ENCODE measurements at regions not wholly inside any gene's neighbourhood (a gene's known extent, or its start where the extent isn't known, plus 50 kb on each side); places are given as distances from the start of the nearest gene placed in this dataset.

GRCh38 chrX:10755439-10756334 lies 135.3 kb upstream of the MID1 start:
- Histone ChIP-seq H3K9me3 (no peaks in the 10 kb centered on the region), H3K4me1 (peaks cover 35% of the 10 kb centered on the region), H3K4me2 (peak overlapping the region; percentile 74), H3K4me3 (peak overlapping the region; percentile 9; the same call in 1 of the 3 replicates), H3K27ac (peak overlapping the region; percentile 56 to 74)
- 25% methylated on average over 9 of the region's 9 CpGs for WGBS (ENCODE audit: missing lambda C conversion rate)
- ATAC-seq (peak; percentile 66 to 90; a peak in 5 of 6 replicates), DNase-seq (ENCODE audit: low read depth in 1 of 2, low spot score in 1 of 2) (peak; percentile 39 to 45), FAIRE-seq (peak; percentile 99)
- POLR2A ChIA-PET, result no interaction called here
- no peak for TF ChIP-seq MYC (IDR thresholded peaks at IDR 0.05; ENCODE audit: borderline replicate concordance, low read length)
- peak; percentile 39; the same call in 1 of the 2 replicates for TF ChIP-seq GATA3 (IDR thresholded peaks at IDR 0.05; ENCODE audit: borderline replicate concordance)
- 0 out of 2 replicates have a peak, but pooled peaks have one; percentile 16 for TF ChIP-seq MAX (IDR thresholded peaks at IDR 0.05)
- no peak for TF ChIP-seq FOSL2 (IDR thresholded peaks at IDR 0.05)
- no peak for TF ChIP-seq FOSL2 (CRISPR knock-in tag; IDR thresholded peaks at IDR 0.05)
- TF ChIP-seq USF2 (IDR thresholded peaks at IDR 0.05), result no peak
- TF ChIP-seq POLR2A (IDR thresholded peaks at IDR 0.05; ENCODE audit: low read length), result no peak
- CTCF ChIA-PET, result interaction anchor here (0.6 to 2.5 kb wide), 5 partner anchors 9 to 566 kb away, joined by 3 to 11 read pairs (median 4); no protein-coding TSS in a partner anchor

GRCh38 chrX:10756441-10756840 lies 136.1 kb upstream of the MID1 start:
- DNase-seq (ENCODE audit: low read depth in 1 of 2, low spot score in 1 of 2) (peak; percentile 56 to 76), FAIRE-seq (peak; percentile 46), ATAC-seq (peak; percentile 93 to 94)
- Histone ChIP-seq H3K27ac (peak overlapping the region; percentile 56 to 74; a peak in 4 of 6 replicates), H3K4me1 (peaks cover 35% of the 10 kb centered on the region), H3K4me3 (no peak overlapping the region), H3K4me2 (peak overlapping the region; percentile 74), H3K9me3 (no peaks in the 10 kb centered on the region)
- TF ChIP-seq GATA3 (IDR thresholded peaks at IDR 0.05; ENCODE audit: borderline replicate concordance) (peak; percentile 27; the same call in 1 of the 2 replicates), JUN (IDR thresholded peaks at IDR 0.05) (no peak), CHD2 (IDR thresholded peaks at IDR 0.05; ENCODE audit: low read length, partially characterized antibody) (no peak)
- ChIA-PET POLR2A (no interaction called here), CTCF (interaction anchor here (0.6 to 2.5 kb wide), 6 partner anchors 9 to 567 kb away, joined by 3 to 11 read pairs (median 4); no protein-coding TSS in a partner anchor)
- WGBS (ENCODE audit: missing lambda C conversion rate), result 0% methylated on average over 3 of the region's 3 CpGs

GRCh38 chrX:10759141-10759799 lies 138.9 kb upstream of the MID1 start:
- POLR2A ChIA-PET, result no interaction called here
- Histone ChIP-seq H3K9me3 (no peaks in the 10 kb centered on the region), H3K27ac (peak overlapping the region in 1 of 2 experiments; percentile 26; a peak in 1 of 6 replicates), H3K4me1 (peaks cover 31% of the 10 kb centered on the region), H3K4me2 (no peak overlapping the region), H3K4me3 (no peak overlapping the region)
- ATAC-seq (no peak), FAIRE-seq (no peak), DNase-seq (ENCODE audit: low read depth in 1 of 2, low spot score in 1 of 2) (no peak)
- 87% methylated on average over 10 of the region's 10 CpGs for WGBS (ENCODE audit: missing lambda C conversion rate)
- TF ChIP-seq ZFP36 (IDR thresholded peaks at IDR 0.05; ENCODE audit: borderline replicate concordance, partially characterized antibody) (no peak), MAZ (IDR thresholded peaks at IDR 0.05; ENCODE audit: borderline replicate concordance, low read depth, low read length) (no peak), GATA3 (IDR thresholded peaks at IDR 0.05; ENCODE audit: borderline replicate concordance) (no peak), POLR2A (IDR thresholded peaks at IDR 0.05; ENCODE audit: low read length) (no peak), HOXB13 (CRISPR knock-in tag; IDR thresholded peaks at IDR 0.05; ENCODE audit: low read depth) (no peak), HOXB5 (CRISPR knock-in tag; IDR thresholded peaks at IDR 0.05) (no peak), SREBF2 (IDR thresholded peaks at IDR 0.05) (no peak)
- CTCF ChIA-PET, result no interaction called here

- DNase-seq (ENCODE audit: low read depth in 1 of 2, low spot score in 1 of 2), result no peak
- peaks cover 9% of the 10 kb centered on the region for H3K4me1 ChIP-seq
- H3K4me2 ChIP-seq, result no peak overlapping the region
- no peaks in the 10 kb centered on the region for H3K9me3 ChIP-seq
- no peak overlapping the region for H3K4me3 ChIP-seq
- ChIA-PET POLR2A (no interaction called here), CTCF (interaction anchor here (0.9 to 1.2 kb wide), 2 partner anchors 7 to 39 kb away, joined by 4 to 5 read pairs; no protein-coding TSS in a partner anchor)
- no peak for FAIRE-seq
- no peak for ATAC-seq
- 84% methylated on average over 1 of the region's 1 CpG for WGBS (ENCODE audit: missing lambda C conversion rate)
- peak overlapping the region; percentile 37 to 65; a peak in 3 of 6 replicates for H3K27ac ChIP-seq
- TF ChIP-seq GATA3 (IDR thresholded peaks at IDR 0.05; ENCODE audit: borderline replicate concordance), result no peak
- TF ChIP-seq FOSB (CRISPR knock-in tag; IDR thresholded peaks at IDR 0.05), result no peak
- TF ChIP-seq SMC3 (IDR thresholded peaks at IDR 0.05), result no peak
- no peak for TF ChIP-seq ESRRA (IDR thresholded peaks at IDR 0.05; ENCODE audit: borderline replicate concordance, low read length)
- no peak for TF ChIP-seq FOXS1 (CRISPR knock-in tag; IDR thresholded peaks at IDR 0.05)
- no peak for TF ChIP-seq NFE2L2 (conservative IDR thresholded peaks at IDR 0.05; ENCODE audit: low read length)
- no peak for TF ChIP-seq RARB (CRISPR knock-in tag; IDR thresholded peaks at IDR 0.05)
- no peak for TF ChIP-seq RNF2 (IDR thresholded peaks at IDR 0.05; ENCODE audit: borderline replicate concordance, low read depth)
- TF ChIP-seq POLR2A (IDR thresholded peaks at IDR 0.05; ENCODE audit: low read length), result no peak
- TF ChIP-seq ZFP36 (IDR thresholded peaks at IDR 0.05; ENCODE audit: borderline replicate concordance, partially characterized antibody), result no peak
- TF ChIP-seq MAX (IDR thresholded peaks at IDR 0.05), result no peak
- TF ChIP-seq KDM5A (IDR thresholded peaks at IDR 0.05), result no peak
- no peak for TF ChIP-seq CTCF (IDR thresholded peaks at IDR 0.05)
- TF ChIP-seq CHD4 (IDR thresholded peaks at IDR 0.05; ENCODE audit: borderline replicate concordance), result no peak
- TF ChIP-seq NPAS2 (CRISPR knock-in tag; IDR thresholded peaks at IDR 0.05; ENCODE audit: borderline replicate concordance), result no peak
Observed at GRCh38 chrX:10761447-10761846, 141.1 kb upstream of the MID1 start.
